Testis (tissue), 2 donors: ENCODE measurements at regions not wholly inside any gene's neighbourhood (a gene's known extent, or its start where the extent isn't known, plus 50 kb on each side); places are given as distances from the start of the nearest gene placed in this dataset.

Experiments used
- DNase-seq: peaks from one replicate; pipeline ENCODE4 v3.0.0-alpha.2; 2019
- H3K27ac ChIP-seq, 2 donors: fragments of 200-600 bp; sonication (generic); one replicate each; pipeline ENCODE4 v1.5.1; 2019
- H3K27me3 ChIP-seq: fragments of 200-600 bp; sonication (generic); one replicate; pipeline ENCODE4 v1.5.1; 2019
- H3K36me3 ChIP-seq: fragments of 200-600 bp; sonication (generic); one replicate; pipeline ENCODE4 v1.5.1; 2017; ENCODE audit warnings: low read depth; ENCODE audit errors: missing control alignments
- H3K4me1 ChIP-seq: fragments of 200-600 bp; sonication (generic); one replicate; pipeline ENCODE4 v1.5.1; 2019
- H3K4me3 ChIP-seq, 2 donors: fragments of 200-600 bp; sonication (generic); one replicate each; pipeline ENCODE4 v1.5.1; 2017 to 2019
- H3K9me3 ChIP-seq: fragments of 200-600 bp; sonication (generic); one replicate; pipeline ENCODE4 v1.5.1; 2017
- CTCF ChIP-seq, 3 experiments: fragments of 450-650 bp in 2 of 3; fragments of 200-600 bp in 1 of 3; sonication (generic) in 1 of 3; IDR thresholded peaks; one replicate each; pipeline ENCODE4 v1.5.1; 2016 to 2019; ENCODE audit warnings: antibody characterized with exemption in 3 of 3, mild to moderate bottlenecking in 2 of 3, moderate library complexity in 1 of 3
- POLR2A ChIP-seq: fragments of 450-650 bp; IDR thresholded peaks from one replicate; pipeline ENCODE4 v1.6.1; 2017; ENCODE audit warnings: antibody characterized with exemption, mild to moderate bottlenecking, moderate library complexity
- WGBS, 2 donors: methylation state at CpG; one replicate each; pipeline ENCODE4 v1.1.5; 2018; 5-methylcytosine and 5-hydroxymethylcytosine counted together
- intact Hi-C: fragments of 100-400 bp; cut with DNase I; formaldehyde crosslinking; loops from one replicate; pipeline ENCODE4 v1.15.1; 2023; ENCODE audit warnings: low total_unique reads

GRCh38 chr1:208581209-208581608, 337.0 kb upstream of the PLXNA2 start:
- intact Hi-C loops = no loop called here
- Histone ChIP-seq H3K9me3 (no peaks in the 10 kb centered on the region), H3K27me3 (no peaks in the 10 kb centered on the region), H3K4me1 (no peaks in the 10 kb centered on the region), H3K27ac (no peak overlapping the region), H3K36me3 (no peaks in the 10 kb centered on the region), H3K4me3 (no peak overlapping the region)
- 61 to 74% methylated on average over 3 of the region's 3 CpGs for WGBS, 2 donors
- no peak for TF ChIP-seq POLR2A
- TF ChIP-seq CTCF (IDR thresholded peaks at IDR 0.05) = no peak
- DNase-seq = no peak

- TF ChIP-seq CTCF (IDR thresholded peaks at IDR 0.05) (no peak), POLR2A (no peak)
- intact Hi-C loops = no loop called here
Measured at GRCh38 chr1:208581667-208582066, 337.5 kb upstream of the PLXNA2 start.

GRCh38 chr1:208584167-208584755, 340.1 kb upstream of the PLXNA2 start:
- TF ChIP-seq POLR2A = no peak
- TF ChIP-seq CTCF (IDR thresholded peaks at IDR 0.05) = no peak
- 76 to 77% methylated on average over 6 of the region's 6 CpGs for WGBS, 2 donors
- no peaks in the 10 kb centered on the region for H3K4me1 ChIP-seq
- H3K36me3 ChIP-seq = no peaks in the 10 kb centered on the region
- H3K4me3 ChIP-seq = no peak overlapping the region
- DNase-seq = no peak
- no peaks in the 10 kb centered on the region for H3K9me3 ChIP-seq
- no peak overlapping the region for H3K27ac ChIP-seq
- intact Hi-C loops = no loop called here
- H3K27me3 ChIP-seq = no peaks in the 10 kb centered on the region

More at GRCh38 chr1:208581667-208582066, 337.5 kb upstream of the PLXNA2 start:
- Histone ChIP-seq H3K4me3 (no peak overlapping the region), H3K9me3 (no peaks in the 10 kb centered on the region), H3K27ac (no peak overlapping the region), H3K36me3 (no peaks in the 10 kb centered on the region), H3K4me1 (no peaks in the 10 kb centered on the region), H3K27me3 (no peaks in the 10 kb centered on the region)
- 81 to 85% methylated on average over 5 of the region's 5 CpGs for WGBS, 2 donors
- DNase-seq = no peak

- Histone ChIP-seq H3K4me1 (no peaks in the 10 kb centered on the region), H3K9me3 (no peaks in the 10 kb centered on the region), H3K36me3 (no peaks in the 10 kb centered on the region), H3K4me3 (no peak overlapping the region), H3K27me3 (no peaks in the 10 kb centered on the region), H3K27ac (no peak overlapping the region)
- no peak for DNase-seq
- no peak for TF ChIP-seq CTCF (IDR thresholded peaks at IDR 0.05)
- TF ChIP-seq POLR2A = no peak
- 53 to 75% methylated on average over 2 of the region's 2 CpGs for WGBS, 2 donors
- intact Hi-C loops = no loop called here
Measured at GRCh38 chr1:208587110-208587509, 342.9 kb upstream of the PLXNA2 start.

- H3K9me3 ChIP-seq = no peaks in the 10 kb centered on the region
- no peak overlapping the region for H3K27ac ChIP-seq
- H3K4me3 ChIP-seq = no peak overlapping the region
- no peaks in the 10 kb centered on the region for H3K27me3 ChIP-seq
- no peaks in the 10 kb centered on the region for H3K4me1 ChIP-seq
- TF ChIP-seq POLR2A (no peak), CTCF (IDR thresholded peaks at IDR 0.05) (no peak)
- WGBS, 2 donors = 72 to 79% methylated on average over 2 of the region's 2 CpGs
- DNase-seq = no peak
- no peaks in the 10 kb centered on the region for H3K36me3 ChIP-seq
- intact Hi-C loops = no loop called here
Measured at GRCh38 chr1:208593306-208594006, 349.3 kb upstream of the PLXNA2 start.
